Activated naive CD4-positive, alpha-beta T cell treated with anti-CD3 and anti-CD28 coated beads, Interleukin-2, amount 50 U/mL, for 24 hours (primary cell): ENCODE measurements at regions not wholly inside any gene's neighbourhood (a gene's known extent, or its start where the extent isn't known, plus 50 kb on each side); places are given as distances from the start of the nearest gene placed in this dataset.
"Not testable (repeated sequence)": the region's sequence is repeated elsewhere in the genome, so short reads cannot be mapped to it uniquely, and the experiment has no call there.

Source experiments
- H3K27ac Mint-ChIP-seq: one replicate; pipeline ENCODE4 v1.8.0; 2021; ENCODE audit warnings: mild to moderate bottlenecking, mixed read lengths
- H3K27me3 Mint-ChIP-seq: one replicate; pipeline ENCODE4 v1.8.0; 2021; ENCODE audit warnings: mixed read lengths
- H3K36me3 Mint-ChIP-seq: one replicate; pipeline ENCODE4 v1.8.0; 2021; ENCODE audit warnings: mixed read lengths
- H3K4me1 Mint-ChIP-seq: one replicate; pipeline ENCODE4 v1.8.0; 2021; ENCODE audit warnings: mixed read lengths
- H3K4me3 Mint-ChIP-seq: one replicate; pipeline ENCODE4 v1.8.0; 2021; ENCODE audit warnings: mild to moderate bottlenecking, mixed read lengths
- H3K9me3 Mint-ChIP-seq: one replicate; pipeline ENCODE4 v1.8.0; 2021; ENCODE audit warnings: mixed read lengths

DNA sequence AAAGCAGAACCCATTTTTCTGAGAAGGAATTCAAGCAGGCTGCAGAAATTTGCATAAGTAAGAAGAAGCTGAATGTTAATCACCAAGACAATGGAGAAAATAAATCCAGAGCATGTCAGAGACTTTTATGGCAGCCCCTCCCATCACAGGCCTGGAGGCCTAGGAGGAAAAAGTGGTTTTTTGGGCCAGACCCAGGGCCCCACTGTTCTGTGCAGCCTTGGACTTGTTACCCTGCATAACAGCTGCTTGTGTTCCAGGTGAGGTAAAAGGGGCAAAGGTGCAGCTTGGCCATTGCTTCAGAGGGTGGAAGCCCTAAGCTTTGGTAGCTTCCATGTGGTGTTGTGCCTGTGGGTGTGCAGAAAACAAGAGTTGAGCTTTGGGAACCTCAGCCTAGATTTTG lies 1516.2 kb upstream of the PCDH10 start:
- no peak overlapping the region for H3K27ac Mint-ChIP-seq
- no peaks in the 10 kb centered on the region for H3K27me3 Mint-ChIP-seq
- no peak overlapping the region for H3K4me3 Mint-ChIP-seq
- H3K4me1 Mint-ChIP-seq: no peaks in the 10 kb centered on the region
- H3K36me3 Mint-ChIP-seq: no peaks in the 10 kb centered on the region
- H3K9me3 Mint-ChIP-seq: peaks cover 8% of the 10 kb centered on the region

DNA sequence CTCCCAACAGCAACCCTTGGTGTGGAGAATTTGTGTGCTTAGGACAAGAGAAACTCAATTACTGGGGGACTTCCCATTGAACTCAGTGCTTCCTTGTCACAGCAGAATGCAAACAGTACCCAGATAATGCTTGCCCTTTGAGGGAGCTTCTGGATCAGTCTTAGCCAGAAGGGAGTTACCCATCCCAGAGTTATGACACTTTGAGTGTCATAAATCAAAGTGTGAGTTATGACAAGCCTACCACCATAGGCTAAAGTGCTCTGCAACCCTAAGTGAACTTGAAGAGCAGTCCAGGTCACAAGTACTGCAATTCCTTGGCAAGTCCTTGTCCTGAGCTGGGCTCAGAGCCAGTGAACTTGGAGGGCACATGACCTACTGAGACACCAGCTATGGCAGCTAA lies 1513.9 kb upstream of the PCDH10 start:
- no peaks in the 10 kb centered on the region for H3K36me3 Mint-ChIP-seq
- H3K27me3 Mint-ChIP-seq: no peaks in the 10 kb centered on the region
- H3K27ac Mint-ChIP-seq: no peak overlapping the region
- no peak overlapping the region for H3K4me3 Mint-ChIP-seq
- no peaks in the 10 kb centered on the region for H3K4me1 Mint-ChIP-seq
- H3K9me3 Mint-ChIP-seq: peaks cover 22% of the 10 kb centered on the region

DNA sequence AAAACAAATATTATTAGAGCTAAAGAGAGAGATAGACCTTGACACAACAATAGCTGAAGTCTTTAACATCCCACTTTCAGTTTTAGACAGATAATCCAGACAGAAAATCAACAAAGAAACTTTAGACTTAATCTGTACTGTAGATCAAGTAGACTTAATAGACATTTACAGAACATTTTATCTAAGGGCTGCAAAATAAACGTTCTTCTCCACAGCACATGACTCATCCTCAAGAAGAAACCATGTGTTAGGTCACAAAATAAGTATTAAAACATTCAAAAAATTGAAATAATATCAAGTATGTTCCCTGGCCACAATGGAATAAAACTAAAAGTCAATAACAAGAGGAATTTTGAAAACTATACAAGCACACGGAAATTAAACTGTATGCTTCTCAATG lies 1510.3 kb upstream of the PCDH10 start:
- peaks cover 36% of the 10 kb centered on the region for H3K9me3 Mint-ChIP-seq
- no peaks in the 10 kb centered on the region for H3K36me3 Mint-ChIP-seq
- no peak overlapping the region for H3K4me3 Mint-ChIP-seq
- H3K4me1 Mint-ChIP-seq: no peaks in the 10 kb centered on the region
- no peaks in the 10 kb centered on the region for H3K27me3 Mint-ChIP-seq
- no peak overlapping the region for H3K27ac Mint-ChIP-seq

DNA sequence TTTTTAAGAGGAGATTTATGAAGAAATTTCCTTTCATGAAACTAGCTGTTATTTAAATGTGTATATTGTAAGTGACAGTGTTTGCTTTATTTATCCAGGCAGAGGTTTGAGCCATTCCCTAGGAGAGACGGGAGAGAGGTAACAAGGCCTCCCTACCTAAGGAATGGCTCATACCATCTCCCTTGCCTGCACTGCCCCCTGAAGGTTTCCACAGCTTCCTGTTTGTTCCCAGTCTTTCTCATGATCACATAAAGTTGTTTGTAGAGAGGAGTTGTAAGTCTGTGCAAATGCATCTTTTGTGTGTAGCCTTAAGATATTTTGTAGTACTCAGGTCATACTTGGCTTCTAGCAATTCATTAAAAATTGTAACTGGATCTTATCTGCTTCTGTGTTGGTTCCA lies 1504.5 kb upstream of the PCDH10 start:
- Mint-ChIP-seq H3K36me3 (no peaks in the 10 kb centered on the region), H3K9me3 (peaks cover 14% of the 10 kb centered on the region), H3K4me1 (no peaks in the 10 kb centered on the region), H3K27ac (no peak overlapping the region), H3K4me3 (no peak overlapping the region), H3K27me3 (no peaks in the 10 kb centered on the region)

DNA sequence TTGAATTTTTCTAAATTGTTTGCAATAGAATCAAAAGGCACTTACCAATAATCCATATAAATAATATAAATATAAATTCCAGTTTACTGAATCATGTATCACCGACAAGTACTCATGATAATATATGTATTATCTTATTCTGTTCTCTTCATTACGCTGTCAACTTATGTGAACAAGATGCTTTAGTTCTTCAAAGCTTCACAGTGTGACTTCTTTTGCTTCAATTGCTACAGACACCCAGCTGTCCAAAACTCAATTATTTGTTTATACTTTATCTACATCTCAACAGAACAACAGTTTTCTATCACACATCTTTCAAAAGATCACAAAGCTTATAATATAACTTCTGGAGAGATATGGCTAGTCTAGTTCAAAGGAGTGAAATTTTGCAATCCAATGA lies 1499.9 kb upstream of the PCDH10 start:
- Mint-ChIP-seq H3K27me3 (no peaks in the 10 kb centered on the region), H3K4me1 (no peaks in the 10 kb centered on the region), H3K4me3 (no peak overlapping the region), H3K36me3 (no peaks in the 10 kb centered on the region), H3K9me3 (no peaks in the 10 kb centered on the region), H3K27ac (no peak overlapping the region)

DNA sequence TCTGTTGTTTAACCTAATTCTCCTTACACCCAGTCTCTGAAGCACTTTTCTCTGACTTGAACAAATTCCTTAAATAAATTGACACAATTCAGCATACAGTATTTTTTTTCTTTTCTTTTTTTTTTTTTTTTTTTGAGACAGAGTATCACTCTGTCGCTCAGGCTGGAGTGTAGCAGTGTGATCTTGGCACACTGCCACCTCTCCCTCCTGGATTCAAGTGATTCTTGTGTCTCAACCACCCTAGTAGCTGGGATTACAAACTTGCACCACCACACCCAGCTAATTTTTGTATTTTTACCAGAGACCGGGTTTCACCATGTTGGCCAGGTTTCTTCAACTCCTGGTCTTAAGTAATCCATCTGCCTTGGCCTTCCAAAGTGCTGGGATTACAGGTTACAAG lies 1498.1 kb upstream of the PCDH10 start:
- Mint-ChIP-seq H3K4me3 (no peak overlapping the region), H3K27me3 (no peaks in the 10 kb centered on the region), H3K36me3 (no peaks in the 10 kb centered on the region), H3K9me3 (no peaks in the 10 kb centered on the region), H3K4me1 (no peaks in the 10 kb centered on the region), H3K27ac (no peak overlapping the region)

DNA sequence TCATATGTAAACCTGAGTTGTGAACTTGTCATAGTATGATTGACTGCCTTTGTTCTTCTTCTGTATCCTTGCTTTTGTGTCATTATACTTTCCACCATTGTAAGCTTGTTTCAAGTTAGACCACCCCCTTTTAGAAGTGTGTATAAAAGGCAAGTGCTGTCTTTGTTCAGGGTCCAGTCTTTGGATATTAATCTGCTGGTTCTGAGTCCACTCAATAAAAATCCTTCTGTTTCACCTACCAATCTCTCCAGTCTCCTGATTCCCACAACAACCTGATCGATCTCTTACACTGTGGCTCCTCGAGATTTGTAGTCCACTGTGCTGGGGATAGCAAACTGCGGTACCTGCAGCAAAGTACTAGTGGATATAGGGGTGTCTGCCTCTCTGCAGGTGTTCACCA lies 1465.8 kb upstream of the PCDH10 start:
- H3K4me1 Mint-ChIP-seq, H3K9me3 Mint-ChIP-seq, H3K36me3 Mint-ChIP-seq, H3K27ac Mint-ChIP-seq, H3K27me3 Mint-ChIP-seq, H3K4me3 Mint-ChIP-seq: not testable (repeated sequence)

DNA sequence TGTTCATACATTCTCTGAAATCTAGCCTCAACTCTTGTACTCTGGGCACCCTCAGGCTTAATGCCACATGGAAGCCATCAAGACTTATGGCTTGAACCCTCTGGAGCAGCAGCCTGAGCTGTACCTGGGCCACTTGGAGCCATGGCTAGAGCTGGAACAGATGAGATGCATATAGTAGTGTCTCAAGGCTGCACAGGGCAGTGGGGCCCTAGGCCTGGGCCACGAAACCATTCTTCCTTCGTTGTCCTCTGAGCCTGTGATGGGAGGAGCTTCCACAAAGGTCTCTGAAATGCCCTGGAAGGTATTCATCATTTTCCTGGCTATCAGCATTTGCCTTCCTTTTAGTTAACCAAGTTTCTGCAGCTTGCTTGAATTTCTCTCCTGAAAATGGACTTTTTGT lies 1427.2 kb upstream of the PCDH10 start:
- Mint-ChIP-seq H3K4me1 (no peaks in the 10 kb centered on the region), H3K9me3 (no peaks in the 10 kb centered on the region), H3K27ac (no peak overlapping the region), H3K36me3 (no peaks in the 10 kb centered on the region), H3K4me3 (no peak overlapping the region), H3K27me3 (no peaks in the 10 kb centered on the region)

DNA sequence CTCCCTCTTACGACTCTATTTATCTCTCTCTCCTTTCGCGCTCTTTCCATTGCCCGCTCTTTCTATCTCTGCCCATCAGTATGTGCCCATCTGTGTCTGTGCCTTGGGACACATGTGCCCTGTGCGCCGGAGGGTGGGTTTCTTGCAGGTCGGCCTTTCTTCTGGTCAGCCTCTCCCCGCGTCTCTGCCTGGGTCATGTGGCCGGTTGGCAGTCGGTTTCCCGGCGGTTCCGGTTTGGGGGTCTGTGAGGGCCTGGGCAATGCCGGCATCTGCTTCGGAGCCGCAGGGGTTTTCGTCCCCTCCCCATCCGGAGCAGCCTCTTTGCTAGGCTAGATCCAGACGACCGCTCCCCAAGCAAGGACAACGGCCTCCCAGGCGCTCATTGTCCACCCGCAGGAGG lies 1426.0 kb upstream of the PCDH10 start:
- H3K36me3 Mint-ChIP-seq, H3K27me3 Mint-ChIP-seq, H3K4me3 Mint-ChIP-seq, H3K4me1 Mint-ChIP-seq, H3K27ac Mint-ChIP-seq, H3K9me3 Mint-ChIP-seq: not testable (repeated sequence)

DNA sequence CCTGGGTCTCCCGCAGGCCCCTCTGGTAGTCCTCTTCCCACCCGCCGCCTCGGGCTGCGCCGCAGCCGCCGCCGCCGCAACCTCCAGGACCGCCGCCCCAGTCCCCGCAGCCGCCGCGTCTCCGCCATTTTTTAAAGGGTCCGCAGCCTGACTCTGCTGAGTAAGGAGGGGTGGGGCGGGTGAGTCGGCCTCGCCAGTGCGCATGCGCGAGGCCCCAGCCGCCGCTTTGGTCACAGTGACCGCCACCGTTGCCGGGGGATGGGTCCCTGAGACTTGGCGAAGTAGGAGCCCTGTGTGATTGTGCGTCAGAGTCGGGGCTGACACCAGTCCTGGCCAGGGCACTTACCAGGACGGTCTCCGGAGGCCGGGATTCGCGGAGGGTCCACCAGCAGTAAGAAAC lies 1424.2 kb upstream of the PCDH10 start:
- H3K4me3 Mint-ChIP-seq, H3K9me3 Mint-ChIP-seq, H3K36me3 Mint-ChIP-seq, H3K27me3 Mint-ChIP-seq, H3K27ac Mint-ChIP-seq, H3K4me1 Mint-ChIP-seq: not testable (repeated sequence)

DNA sequence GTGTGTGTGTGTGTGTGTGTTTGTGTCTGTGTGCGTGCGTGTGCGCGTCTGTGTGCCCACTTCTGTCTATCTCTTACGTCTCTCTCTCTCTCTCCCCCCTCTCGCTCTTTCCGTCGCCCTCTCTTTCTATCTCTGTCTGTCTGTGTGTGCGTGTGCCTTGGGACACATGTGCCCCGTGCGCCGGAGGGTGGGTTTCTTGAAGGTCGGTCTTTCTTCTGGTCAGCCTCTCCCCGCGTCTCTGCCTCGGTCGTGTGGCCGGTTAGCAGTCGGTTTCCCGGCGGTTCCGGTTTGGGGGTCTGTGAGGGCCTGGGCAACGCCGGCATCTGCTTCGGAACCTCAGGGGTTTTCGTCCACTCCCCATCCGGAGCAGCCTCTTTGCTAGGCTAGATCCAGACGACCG lies 1423.6 kb upstream of the PCDH10 start:
- H3K4me3 Mint-ChIP-seq, H3K4me1 Mint-ChIP-seq, H3K27ac Mint-ChIP-seq, H3K36me3 Mint-ChIP-seq, H3K9me3 Mint-ChIP-seq, H3K27me3 Mint-ChIP-seq: not testable (repeated sequence)

DNA sequence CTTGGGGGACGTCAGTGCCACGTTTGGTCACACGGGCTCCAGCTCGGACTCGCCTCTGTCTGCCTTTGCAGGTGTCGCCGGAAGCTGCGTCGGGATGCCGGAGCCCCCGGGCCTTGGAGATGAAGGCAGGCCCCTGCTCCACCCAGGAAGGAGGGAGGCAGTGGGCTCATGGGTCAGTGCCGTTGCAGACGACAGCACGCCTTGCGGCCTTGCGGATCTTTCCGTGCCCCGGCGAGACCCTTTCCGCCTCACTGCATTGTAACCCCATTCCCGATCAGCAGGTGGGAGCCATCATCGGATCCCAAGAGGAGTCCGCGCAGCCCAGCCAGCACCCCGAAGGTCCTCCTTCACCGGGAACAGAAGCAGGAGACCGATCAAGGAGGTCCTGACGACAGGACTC lies 1422.2 kb upstream of the PCDH10 start:
- not testable (repeated sequence) for H3K4me1 Mint-ChIP-seq, H3K27ac Mint-ChIP-seq, H3K27me3 Mint-ChIP-seq, H3K36me3 Mint-ChIP-seq, H3K9me3 Mint-ChIP-seq, H3K4me3 Mint-ChIP-seq

DNA sequence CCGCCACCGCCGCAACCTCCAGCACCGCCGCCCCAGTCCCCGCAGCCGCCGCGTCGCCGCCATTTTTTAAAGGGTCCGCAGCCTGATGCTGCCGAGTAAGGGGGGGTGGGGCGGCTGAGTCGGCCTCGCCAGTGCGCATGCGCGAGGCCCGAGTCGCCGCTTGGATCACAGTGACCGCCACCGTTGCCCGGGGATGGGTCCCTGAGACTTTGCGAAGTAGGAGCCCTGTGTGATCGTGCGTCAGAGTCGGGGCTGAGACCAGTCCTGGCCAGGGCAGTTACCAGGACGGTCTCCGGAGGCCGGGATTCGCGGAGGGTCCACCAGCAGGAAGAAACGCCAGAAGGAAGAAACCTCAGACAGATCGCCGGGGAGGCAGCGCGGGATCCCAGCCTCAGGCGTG lies 1421.7 kb upstream of the PCDH10 start:
- not testable (repeated sequence) for H3K4me3 Mint-ChIP-seq, H3K27ac Mint-ChIP-seq

DNA sequence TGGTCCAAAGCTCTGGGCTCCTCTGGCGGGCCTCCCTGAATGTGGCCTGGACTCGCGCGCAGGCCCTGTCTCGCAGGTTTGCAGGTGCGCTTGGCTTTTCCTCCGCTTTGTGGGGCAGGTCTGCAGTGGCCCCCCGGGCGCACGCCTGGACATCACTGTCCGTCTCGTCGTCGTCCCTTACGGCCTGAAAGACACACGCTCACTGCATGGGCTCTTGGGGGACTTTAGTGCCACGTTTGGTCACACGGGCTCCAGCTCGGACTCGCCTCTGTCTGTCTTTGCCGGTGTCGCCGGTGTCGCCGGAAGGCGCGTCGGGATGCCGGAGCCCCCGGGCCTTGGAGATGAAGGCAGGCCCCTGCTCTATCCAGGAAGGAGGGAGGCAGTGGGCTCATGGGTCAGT lies 1419.9 kb upstream of the PCDH10 start:
- H3K4me1 Mint-ChIP-seq, H3K4me3 Mint-ChIP-seq, H3K27ac Mint-ChIP-seq, H3K36me3 Mint-ChIP-seq, H3K9me3 Mint-ChIP-seq, H3K27me3 Mint-ChIP-seq: not testable (repeated sequence)

More for the DNA sequence above, 1421.7 kb upstream of the PCDH10 start:
- not testable (repeated sequence) for H3K4me1 Mint-ChIP-seq, H3K36me3 Mint-ChIP-seq, H3K27me3 Mint-ChIP-seq, H3K9me3 Mint-ChIP-seq

DNA sequence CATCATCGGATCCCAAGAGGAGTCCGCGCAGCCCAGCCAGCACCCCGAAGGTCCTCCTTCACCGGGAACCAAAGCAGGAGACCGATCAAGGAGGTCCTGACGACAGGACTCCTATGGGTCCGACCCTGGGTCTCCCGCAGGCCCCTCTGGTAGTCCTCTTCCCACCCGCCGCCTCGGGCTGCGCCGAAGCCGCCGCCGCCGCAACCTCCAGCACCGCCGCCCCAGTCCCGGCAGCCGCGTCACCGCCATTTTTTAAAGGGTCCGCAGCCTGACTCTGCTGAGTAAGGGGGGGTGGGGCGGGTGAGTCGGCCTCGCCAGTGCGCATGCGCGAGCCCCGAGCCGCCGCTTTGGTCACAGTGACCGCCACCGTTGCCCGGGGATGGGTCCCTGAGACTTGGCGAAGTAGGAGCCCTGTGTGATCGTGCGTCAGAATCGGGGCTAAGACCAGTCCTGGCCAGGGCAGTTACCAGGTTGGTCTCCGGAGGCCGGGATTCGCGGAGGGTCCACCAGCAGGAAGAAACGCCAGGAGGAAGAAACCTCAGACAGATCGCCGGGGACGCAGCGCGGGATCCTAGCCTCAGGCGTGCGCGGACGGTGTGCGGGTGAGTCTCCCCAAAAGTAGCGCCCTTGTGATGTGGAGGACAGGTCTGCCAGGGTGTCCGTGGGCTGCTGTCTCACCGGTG lies 1419.2 kb upstream of the PCDH10 start:
- H3K27me3 Mint-ChIP-seq, H3K27ac Mint-ChIP-seq, H3K36me3 Mint-ChIP-seq, H3K4me3 Mint-ChIP-seq, H3K9me3 Mint-ChIP-seq, H3K4me1 Mint-ChIP-seq: not testable (repeated sequence)

DNA sequence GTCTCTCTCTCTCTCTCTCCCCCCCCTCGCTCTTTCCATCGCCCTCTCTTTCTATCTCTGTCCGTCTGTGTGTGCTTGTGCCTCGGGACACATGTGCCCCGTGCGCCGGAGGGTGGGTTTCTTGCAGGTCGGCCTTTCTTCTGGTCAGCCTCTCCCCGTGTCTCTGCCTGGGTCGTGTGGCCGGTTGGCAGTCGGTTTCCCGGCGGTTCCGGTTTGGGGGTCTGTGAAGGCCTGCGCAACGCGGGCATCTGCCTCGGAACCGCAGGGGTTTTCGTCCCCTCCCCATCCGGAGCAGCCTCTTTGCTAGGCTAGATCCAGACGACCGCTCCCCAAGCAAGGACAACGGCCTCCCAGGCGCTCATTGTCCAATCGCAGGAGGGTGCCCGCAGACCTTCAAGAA lies 1418.5 kb upstream of the PCDH10 start:
- not testable (repeated sequence) for H3K27ac Mint-ChIP-seq, H3K4me3 Mint-ChIP-seq, H3K4me1 Mint-ChIP-seq, H3K36me3 Mint-ChIP-seq, H3K27me3 Mint-ChIP-seq, H3K9me3 Mint-ChIP-seq

DNA sequence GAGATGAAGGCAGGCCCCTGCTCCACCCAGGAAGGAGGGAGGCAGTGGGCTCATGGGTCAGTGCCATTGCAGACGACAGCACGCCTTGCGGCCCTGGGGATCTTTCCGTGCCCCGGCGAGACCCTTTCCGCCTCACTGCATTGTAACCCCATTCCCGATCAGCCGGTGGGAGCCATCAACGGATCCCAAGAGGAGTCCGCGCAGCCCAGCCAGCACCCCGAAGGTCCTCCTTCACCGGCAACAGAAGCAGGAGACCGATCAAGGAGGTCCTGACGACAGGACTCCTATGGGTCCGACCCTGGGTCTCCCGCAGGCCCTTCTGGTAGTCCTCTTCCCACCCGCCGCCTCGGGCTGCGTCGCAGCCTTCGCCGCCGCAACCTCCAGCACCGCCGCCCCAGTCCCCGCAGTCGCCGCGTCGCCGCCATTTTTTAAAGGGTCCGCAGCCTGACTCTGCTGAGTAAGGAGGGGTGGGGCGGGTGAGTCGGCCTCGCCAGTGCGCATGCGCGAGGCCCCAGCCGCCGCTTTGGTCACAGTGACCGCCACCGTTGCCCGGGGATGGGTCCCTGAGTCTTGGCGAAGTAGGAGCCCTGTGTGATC lies 1417.0 kb upstream of the PCDH10 start:
- H3K36me3 Mint-ChIP-seq, H3K27ac Mint-ChIP-seq, H3K9me3 Mint-ChIP-seq, H3K4me1 Mint-ChIP-seq, H3K27me3 Mint-ChIP-seq, H3K4me3 Mint-ChIP-seq: not testable (repeated sequence)
